HCT116 (cell line): ENCODE measurements at regions not wholly inside any gene's neighbourhood (a gene's known extent, or its start where the extent isn't known, plus 50 kb on each side); places are given as distances from the start of the nearest gene placed in this dataset.

Experiments
- ATAC-seq: fragments of 200-7000 bp; cut with Tn5 transposase; 2 replicates; pipeline ENCODE4 v1.9.1; 2020; ENCODE audit warnings: mild to moderate bottlenecking, moderate library complexity
- BruUV-seq: library from RNA; stranded (reverse); fragments of 400-500 nt; replicated peaks from 2 replicates; lab custom pipeline; 2021; lab: Mats Ljungman, UMichigan
- CTCF ChIA-PET: fragments of 300-600 bp; sonication (Branson Sonifier 250); formaldehyde crosslinking; loops from one replicate; lab custom pipeline; 2021; ENCODE audit warnings: antibody characterized with exemption; lab: Charles Lee
- POLR2A ChIA-PET: fragments of 300-600, 350-600 bp; sonication (Branson Sonifier 250); formaldehyde crosslinking; loops from one replicate; lab custom pipeline; 2021; ENCODE audit warnings: antibody characterized with exemption; lab: Charles Lee
- RAD21 ChIA-PET, 2 experiments: fragments of 300-600 bp; sonication (Branson Sonifier 250); formaldehyde crosslinking; loops; one replicate each; lab custom pipeline; 2023; ENCODE audit warnings: low total read pairs in 2 of 2; ENCODE audit not compliant: uncharacterized antibody in 2 of 2, unreplicated experiment in 2 of 2, low non-redundant PET in 1 of 2; lab: Charles Lee
- DNase-seq: peaks from one replicate; pipeline ENCODE4 v3.0.0-alpha.2; 2010; ENCODE audit warnings: low read depth, low spot score
- H2AFZ ChIP-seq: fragments of 200-600 bp; shearing (Covaris generic), sonication (generic); 2 replicates; pipeline ENCODE4 v1.6.1; 2017; ENCODE audit warnings: low read depth, mixed run types, mixed read lengths, antibody characterized with exemption, low read length; ENCODE audit not compliant: poor library complexity, severe bottlenecking
- H3K27ac ChIP-seq: 2 replicates; pipeline ENCODE4 v1.5.1; 2012; ENCODE audit warnings: low read depth, low read length
- H3K27me3 ChIP-seq: fragments of 200-600 bp; sonication (generic); 2 replicates; pipeline ENCODE4 v1.6.1; 2016; ENCODE audit warnings: mixed run types, low read length, mixed read lengths; ENCODE audit not compliant: insufficient read depth
- H3K36me3 ChIP-seq, 2 experiments: fragments of 200-500 bp in 1 of 2; fragments of 200-600 bp in 1 of 2; sonication (Bioruptor generic) in 1 of 2; sonication (generic) in 1 of 2; 2 replicates each; pipeline versions ENCODE4 v1.5.1 to v1.6.1; 2014 to 2016; ENCODE audit warnings: low read length in 2 of 2, inconsistent platforms in 1 of 2, mixed read lengths in 1 of 2, mixed run types in 1 of 2; ENCODE audit not compliant: insufficient read depth in 2 of 2, control insufficient read depth in 1 of 2
- H3K4me1 ChIP-seq, 2 experiments: fragments of 200-600 bp in 1 of 2; sonication (generic) in 1 of 2; 2 replicates each; pipeline versions ENCODE4 v1.5.1 to v1.6.1; 2012 to 2017; ENCODE audit warnings: low read length in 2 of 2, inconsistent platforms in 1 of 2, mild to moderate bottlenecking in 1 of 2, mixed read lengths in 1 of 2, mixed run types in 1 of 2, moderate library complexity in 1 of 2; ENCODE audit not compliant: insufficient read depth in 2 of 2, control insufficient read depth in 1 of 2
- H3K4me2 ChIP-seq: fragments of 200-600 bp; sonication (generic); 2 replicates; pipeline ENCODE4 v1.6.1; 2017; ENCODE audit warnings: mixed run types, low read length, mixed read lengths
- H3K4me3 ChIP-seq, 2 experiments: fragments of 200-600 bp in 1 of 2; sonication (generic) in 1 of 2; replicated peaks in 1 of 2; 2 replicates each; pipeline ENCODE4 v1.5.1; 2011 to 2016; ENCODE audit warnings: low read length in 2 of 2, control low read depth in 1 of 2, low read depth in 1 of 2, mild to moderate bottlenecking in 1 of 2, mixed read lengths in 1 of 2, mixed run types in 1 of 2
- H3K79me2 ChIP-seq: fragments of 200-600 bp; sonication (generic); 2 replicates; pipeline ENCODE4 v1.6.1; 2017; ENCODE audit warnings: mild to moderate bottlenecking, mixed run types, low read length, moderate library complexity, mixed read lengths; ENCODE audit not compliant: insufficient read depth
- H3K9ac ChIP-seq: fragments of 200-600 bp; sonication (generic); 2 replicates; pipeline ENCODE4 v1.6.1; 2016; ENCODE audit warnings: low read length, mixed read lengths
- H3K9me2 ChIP-seq: fragments of 200-600 bp; sonication (generic), shearing (Covaris generic); 2 replicates; pipeline ENCODE4 v1.6.1; 2017; ENCODE audit warnings: mixed run types, mild to moderate bottlenecking, moderate library complexity; ENCODE audit not compliant: insufficient read depth
- H3K9me3 ChIP-seq, 2 experiments: fragments of 200-500 bp in 1 of 2; fragments of 200-600 bp in 1 of 2; sonication (Bioruptor generic) in 1 of 2; sonication (generic) in 1 of 2; 2 replicates each; pipeline ENCODE4 v1.6.1; 2014 to 2017; ENCODE audit warnings: low read length in 2 of 2, mixed read lengths in 2 of 2, inconsistent platforms in 1 of 2, low read depth in 1 of 2, mild to moderate bottlenecking in 1 of 2, mixed run types in 1 of 2, moderate library complexity in 1 of 2; ENCODE audit not compliant: control insufficient read depth in 1 of 2, insufficient read depth in 1 of 2
- H4K20me1 ChIP-seq: fragments of 200-600 bp; sonication (generic), shearing (Covaris generic); 2 replicates; pipeline ENCODE4 v1.6.1; 2017; ENCODE audit warnings: mixed run types, mild to moderate bottlenecking, moderate library complexity; ENCODE audit not compliant: insufficient read depth
- CEBPB ChIP-seq: IDR thresholded peaks from 2 replicates; pipeline ENCODE4 v1.6.1; 2012; ENCODE audit warnings: low read depth
- ELF1 ChIP-seq: IDR thresholded peaks from 2 replicates; pipeline ENCODE4 v1.6.1; 2012; ENCODE audit warnings: low read depth, borderline replicate concordance
- EZH2 ChIP-seq: fragments of 200-600 bp; sonication (generic); IDR thresholded peaks from 2 replicates; pipeline ENCODE4 v1.6.1; 2017; ENCODE audit warnings: antibody characterized with exemption, mixed run types
- EZH2phosphoT487 ChIP-seq: fragments of 200-600 bp; IDR thresholded peaks from 2 replicates; pipeline ENCODE4 v1.6.1; 2018; ENCODE audit warnings: antibody characterized with exemption, borderline replicate concordance
- FOSL1 ChIP-seq: IDR thresholded peaks from 2 replicates; pipeline ENCODE4 v1.6.1; 2012; ENCODE audit warnings: low read depth
- JUND ChIP-seq: IDR thresholded peaks from 2 replicates; pipeline ENCODE4 v1.6.1; 2012
- POLR2A ChIP-seq: IDR thresholded peaks from 2 replicates; pipeline ENCODE4 v1.7.0; 2011; ENCODE audit warnings: borderline replicate concordance; ENCODE audit not compliant: insufficient read depth, insufficient read length; ENCODE audit errors: extremely low read depth
- POLR2AphosphoS5 ChIP-seq: IDR thresholded peaks from 2 replicates; pipeline ENCODE4 v1.6.1; 2011; ENCODE audit warnings: mild to moderate bottlenecking, low read depth, low read length, moderate library complexity
- RAD21 ChIP-seq: IDR thresholded peaks from 2 replicates; pipeline ENCODE4 v1.6.1; 2012; ENCODE audit warnings: low read depth, mild to moderate bottlenecking
- SIN3A ChIP-seq: IDR thresholded peaks from 2 replicates; pipeline ENCODE4 v1.6.1; 2012; ENCODE audit warnings: low read depth
- SRF ChIP-seq: IDR thresholded peaks from 2 replicates; pipeline ENCODE4 v1.6.1; 2012; ENCODE audit warnings: low read depth
- TCF7L2 ChIP-seq: IDR thresholded peaks from 2 replicates; pipeline ENCODE4 v1.7.0; 2011; ENCODE audit warnings: borderline replicate concordance, inconsistent platforms; ENCODE audit not compliant: insufficient read depth, insufficient read length; ENCODE audit errors: extremely low read depth
- YY1 ChIP-seq: IDR thresholded peaks from 2 replicates; pipeline ENCODE4 v1.6.1; 2011; ENCODE audit warnings: low read length, low read depth, moderate library complexity, mild to moderate bottlenecking; ENCODE audit not compliant: insufficient replicate concordance; ENCODE audit errors: extremely low read depth
- ZFX ChIP-seq: fragments of 450-650 bp; IDR thresholded peaks from 2 replicates; pipeline ENCODE4 v1.6.1; 2017
- intact Hi-C: fragments of 100-400 bp; cut with micrococcal nuclease; formaldehyde crosslinking; loops from 2 replicates; pipeline ENCODE4 v1.10.0; 2022
- TF ChIP-seq, protein P1 (sequence below): IDR thresholded peaks from 2 replicates; pipeline ENCODE4 v1.6.1; 2012; ENCODE audit warnings: low read depth
- TF ChIP-seq, protein P2 (sequence below): IDR thresholded peaks from 2 replicates; pipeline ENCODE4 v1.6.1; 2012
- TF ChIP-seq, protein P3 (sequence below): IDR thresholded peaks from 2 replicates; pipeline ENCODE4 v1.6.1; 2011; ENCODE audit warnings: mild to moderate bottlenecking, low read length, moderate library complexity; ENCODE audit not compliant: insufficient replicate concordance; ENCODE audit errors: extremely low read depth
- TF ChIP-seq, protein P4 (sequence below): IDR thresholded peaks from 2 replicates; pipeline ENCODE4 v1.6.1; 2012

DNA sequence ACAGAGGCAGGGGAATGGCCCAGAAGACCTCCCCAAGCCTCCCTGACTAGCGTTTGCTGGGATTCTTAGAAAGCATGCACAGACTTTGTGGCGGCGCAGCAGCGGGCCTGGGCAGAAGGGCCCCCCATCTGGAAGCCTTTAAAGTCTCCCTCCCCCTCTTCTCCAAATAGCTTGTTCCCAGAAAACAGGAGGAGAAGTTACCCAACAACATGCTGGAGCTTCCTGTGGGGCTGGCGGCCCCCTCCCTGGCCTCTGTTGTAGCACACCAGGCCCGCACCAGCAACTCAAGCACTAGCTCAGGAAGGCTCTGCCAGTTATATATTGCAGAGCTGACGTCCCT lies 334.8 kb downstream of the DYSF start:
- TF ChIP-seq POLR2AphosphoS5 (no peak), TCF7L2 (no peak), SIN3A (no peak), SRF (no peak), YY1 (no peak), ZFX (no peak), ELF1 (no peak), POLR2A (no peak), EZH2phosphoT487 (no peak), EZH2 (no peak), RAD21 (no peak), FOSL1 (no peak), CEBPB (no peak), JUND (no peak)
- TF ChIP-seq, protein P1, sequence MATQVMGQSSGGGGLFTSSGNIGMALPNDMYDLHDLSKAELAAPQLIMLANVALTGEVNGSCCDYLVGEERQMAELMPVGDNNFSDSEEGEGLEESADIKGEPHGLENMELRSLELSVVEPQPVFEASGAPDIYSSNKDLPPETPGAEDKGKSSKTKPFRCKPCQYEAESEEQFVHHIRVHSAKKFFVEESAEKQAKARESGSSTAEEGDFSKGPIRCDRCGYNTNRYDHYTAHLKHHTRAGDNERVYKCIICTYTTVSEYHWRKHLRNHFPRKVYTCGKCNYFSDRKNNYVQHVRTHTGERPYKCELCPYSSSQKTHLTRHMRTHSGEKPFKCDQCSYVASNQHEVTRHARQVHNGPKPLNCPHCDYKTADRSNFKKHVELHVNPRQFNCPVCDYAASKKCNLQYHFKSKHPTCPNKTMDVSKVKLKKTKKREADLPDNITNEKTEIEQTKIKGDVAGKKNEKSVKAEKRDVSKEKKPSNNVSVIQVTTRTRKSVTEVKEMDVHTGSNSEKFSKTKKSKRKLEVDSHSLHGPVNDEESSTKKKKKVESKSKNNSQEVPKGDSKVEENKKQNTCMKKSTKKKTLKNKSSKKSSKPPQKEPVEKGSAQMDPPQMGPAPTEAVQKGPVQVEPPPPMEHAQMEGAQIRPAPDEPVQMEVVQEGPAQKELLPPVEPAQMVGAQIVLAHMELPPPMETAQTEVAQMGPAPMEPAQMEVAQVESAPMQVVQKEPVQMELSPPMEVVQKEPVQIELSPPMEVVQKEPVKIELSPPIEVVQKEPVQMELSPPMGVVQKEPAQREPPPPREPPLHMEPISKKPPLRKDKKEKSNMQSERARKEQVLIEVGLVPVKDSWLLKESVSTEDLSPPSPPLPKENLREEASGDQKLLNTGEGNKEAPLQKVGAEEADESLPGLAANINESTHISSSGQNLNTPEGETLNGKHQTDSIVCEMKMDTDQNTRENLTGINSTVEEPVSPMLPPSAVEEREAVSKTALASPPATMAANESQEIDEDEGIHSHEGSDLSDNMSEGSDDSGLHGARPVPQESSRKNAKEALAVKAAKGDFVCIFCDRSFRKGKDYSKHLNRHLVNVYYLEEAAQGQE, result no peak
- TF ChIP-seq, protein P2, sequence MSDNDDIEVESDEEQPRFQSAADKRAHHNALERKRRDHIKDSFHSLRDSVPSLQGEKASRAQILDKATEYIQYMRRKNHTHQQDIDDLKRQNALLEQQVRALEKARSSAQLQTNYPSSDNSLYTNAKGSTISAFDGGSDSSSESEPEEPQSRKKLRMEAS, result no peak
- TF ChIP-seq, protein P3, sequence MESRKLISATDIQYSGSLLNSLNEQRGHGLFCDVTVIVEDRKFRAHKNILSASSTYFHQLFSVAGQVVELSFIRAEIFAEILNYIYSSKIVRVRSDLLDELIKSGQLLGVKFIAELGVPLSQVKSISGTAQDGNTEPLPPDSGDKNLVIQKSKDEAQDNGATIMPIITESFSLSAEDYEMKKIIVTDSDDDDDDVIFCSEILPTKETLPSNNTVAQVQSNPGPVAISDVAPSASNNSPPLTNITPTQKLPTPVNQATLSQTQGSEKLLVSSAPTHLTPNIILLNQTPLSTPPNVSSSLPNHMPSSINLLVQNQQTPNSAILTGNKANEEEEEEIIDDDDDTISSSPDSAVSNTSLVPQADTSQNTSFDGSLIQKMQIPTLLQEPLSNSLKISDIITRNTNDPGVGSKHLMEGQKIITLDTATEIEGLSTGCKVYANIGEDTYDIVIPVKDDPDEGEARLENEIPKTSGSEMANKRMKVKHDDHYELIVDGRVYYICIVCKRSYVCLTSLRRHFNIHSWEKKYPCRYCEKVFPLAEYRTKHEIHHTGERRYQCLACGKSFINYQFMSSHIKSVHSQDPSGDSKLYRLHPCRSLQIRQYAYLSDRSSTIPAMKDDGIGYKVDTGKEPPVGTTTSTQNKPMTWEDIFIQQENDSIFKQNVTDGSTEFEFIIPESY, result no peak
- TF ChIP-seq, protein P4, sequence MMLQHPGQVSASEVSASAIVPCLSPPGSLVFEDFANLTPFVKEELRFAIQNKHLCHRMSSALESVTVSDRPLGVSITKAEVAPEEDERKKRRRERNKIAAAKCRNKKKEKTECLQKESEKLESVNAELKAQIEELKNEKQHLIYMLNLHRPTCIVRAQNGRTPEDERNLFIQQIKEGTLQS, result no peak
- RAD21 ChIA-PET, result no interaction called here
- Histone ChIP-seq H3K4me2 (no peak overlapping the region), H2AFZ (no peak overlapping the region), H3K27me3 (no peaks in the 10 kb centered on the region), H3K4me1 (peaks cover 12 to 29% of the 10 kb centered on the region in 2 experiments), H3K9ac (no peak overlapping the region), H3K79me2 (no peaks in the 10 kb centered on the region), H3K9me2 (no peaks in the 10 kb centered on the region), H4K20me1 (no peaks in the 10 kb centered on the region), H3K4me3 (no peak overlapping the region), H3K36me3 (no peaks in the 10 kb centered on the region), H3K27ac (no peak overlapping the region), H3K9me3 (no peaks in the 10 kb centered on the region)
- DNase-seq (no peak), ATAC-seq (no peak)
- intact Hi-C loops, result no loop called here
- POLR2A ChIA-PET, result no interaction called here
- CTCF ChIA-PET, result interaction anchor here (1.3 kb wide), 1 partner anchor 10 kb away, joined by 3 read pairs; no protein-coding TSS in a partner anchor
- no TSS peak for BruUV-seq
